Psoas muscle (tissue), 7 donors: ENCODE measurements at regions not wholly inside any gene's neighbourhood (a gene's known extent, or its start where the extent isn't known, plus 50 kb on each side); places are given as distances from the start of the nearest gene placed in this dataset.

Experiments
- ATAC-seq, 4 donors: fragments of 200-7000 bp; cut with Tn5 transposase; one replicate each; pipeline ENCODE4 v1.9.1; 2020; ENCODE audit warnings: moderate library complexity in 3 of 4, mild to moderate bottlenecking in 2 of 4
- DNase-seq, 2 donors: peaks; one replicate each; pipeline ENCODE4 v3.0.0-alpha.2; 2020
- H3K27ac ChIP-seq: fragments of 200-600 bp; one replicate; pipeline ENCODE4 v1.8.0; 2022
- H3K27me3 ChIP-seq, 3 donors: fragments of 200-600 bp in 1 of 3; one replicate each; pipeline versions ENCODE4 v1.6.1 to v1.8.0; 2013 to 2022; ENCODE audit warnings: low read length in 2 of 3, mild to moderate bottlenecking in 2 of 3, moderate library complexity in 1 of 3; ENCODE audit not compliant: insufficient read depth in 3 of 3
- H3K36me3 ChIP-seq, 2 donors: fragments of 200-600 bp in 1 of 2; one replicate each; pipeline versions ENCODE4 v1.6.1 to v1.8.0; 2013 to 2022; ENCODE audit warnings: low read depth in 1 of 2, mild to moderate bottlenecking in 1 of 2, moderate library complexity in 1 of 2; ENCODE audit not compliant: insufficient read depth in 1 of 2
- H3K4me1 ChIP-seq: fragments of 200-600 bp; one replicate; pipeline ENCODE4 v1.8.0; 2022
- H3K4me3 ChIP-seq: fragments of 200-600 bp; one replicate; pipeline ENCODE4 v1.8.0; 2022; ENCODE audit warnings: mild to moderate bottlenecking
- H3K9me3 ChIP-seq: fragments of 200-600 bp; one replicate; pipeline ENCODE4 v1.8.0; 2022
- WGBS, 3 donors: extraction: QIAGEN DNeasy Blood & Tissue Kit; methylation state at CpG; one replicate each; pipeline versions ENCODE4 v1.1.6 to v1.1.7; 2013; 5-methylcytosine and 5-hydroxymethylcytosine counted together
- intact Hi-C, 2 donors: fragments of 100-400 bp; cut with DNase I; formaldehyde crosslinking; loops; one replicate each; pipeline versions ENCODE4 v1.11.0 to v1.14.2; 2022
- TF ChIP-seq, protein P1 (sequence below): fragments of 200-600 bp; IDR thresholded peaks from one replicate; pipeline ENCODE4 v1.8.0; 2022; ENCODE audit warnings: antibody characterized with exemption
- donor health status: healthy with polysubstance abuse.
- donor health status: DM: no; HTN: no; CAD: no; lungs with moderate emphysema.
- donor health status: Bipolar disorder and iron deficiency.
- donor health status: healthy.
- donor health status: DM: yes; HTN: yes; CAD: no.
- donor health status: DM: no; HTN: no; CAD: no.
- donor health status: DM: yes; HTN: yes; CAD: no.

DNA sequence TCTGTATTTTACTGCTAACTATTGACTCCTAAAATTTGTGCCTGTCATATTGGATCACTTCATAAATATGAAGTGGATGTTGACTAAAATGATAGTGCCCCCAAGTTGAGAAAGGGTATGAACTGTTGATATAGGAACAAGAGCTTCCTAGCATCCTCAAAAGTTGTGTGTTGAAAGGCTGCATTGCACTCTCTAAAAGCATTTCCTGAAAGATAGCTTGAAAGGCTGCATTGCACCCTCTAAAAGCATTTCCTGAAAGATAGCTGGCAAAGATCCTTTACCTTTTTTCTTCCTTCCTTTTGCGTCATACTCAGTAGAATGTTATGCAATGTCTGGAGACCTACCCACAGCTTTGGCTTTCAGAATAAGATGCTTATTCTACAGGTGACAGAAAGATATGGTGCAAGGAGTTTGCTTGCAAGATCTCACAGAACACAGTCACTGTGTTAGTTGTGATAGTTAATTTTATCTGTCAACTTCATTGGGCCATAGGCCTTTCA is 274.6 kb upstream of the GALNTL6 start:
- 64 to 75% (median 67%) methylated on average over 1 of the region's 1 CpG for WGBS, 3 donors
- ATAC-seq = no peak
- Histone ChIP-seq H3K36me3 (no peaks in the 10 kb centered on the region), H3K9me3 (no peaks in the 10 kb centered on the region), H3K4me1 (no peaks in the 10 kb centered on the region), H3K4me3 (no peak overlapping the region), H3K27ac (no peak overlapping the region), H3K27me3 (no peaks in the 10 kb centered on the region)
- TF ChIP-seq, protein P1, sequence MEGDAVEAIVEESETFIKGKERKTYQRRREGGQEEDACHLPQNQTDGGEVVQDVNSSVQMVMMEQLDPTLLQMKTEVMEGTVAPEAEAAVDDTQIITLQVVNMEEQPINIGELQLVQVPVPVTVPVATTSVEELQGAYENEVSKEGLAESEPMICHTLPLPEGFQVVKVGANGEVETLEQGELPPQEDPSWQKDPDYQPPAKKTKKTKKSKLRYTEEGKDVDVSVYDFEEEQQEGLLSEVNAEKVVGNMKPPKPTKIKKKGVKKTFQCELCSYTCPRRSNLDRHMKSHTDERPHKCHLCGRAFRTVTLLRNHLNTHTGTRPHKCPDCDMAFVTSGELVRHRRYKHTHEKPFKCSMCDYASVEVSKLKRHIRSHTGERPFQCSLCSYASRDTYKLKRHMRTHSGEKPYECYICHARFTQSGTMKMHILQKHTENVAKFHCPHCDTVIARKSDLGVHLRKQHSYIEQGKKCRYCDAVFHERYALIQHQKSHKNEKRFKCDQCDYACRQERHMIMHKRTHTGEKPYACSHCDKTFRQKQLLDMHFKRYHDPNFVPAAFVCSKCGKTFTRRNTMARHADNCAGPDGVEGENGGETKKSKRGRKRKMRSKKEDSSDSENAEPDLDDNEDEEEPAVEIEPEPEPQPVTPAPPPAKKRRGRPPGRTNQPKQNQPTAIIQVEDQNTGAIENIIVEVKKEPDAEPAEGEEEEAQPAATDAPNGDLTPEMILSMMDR = no peak
- DNase-seq = no peak
- intact Hi-C loops = no loop called here

DNA sequence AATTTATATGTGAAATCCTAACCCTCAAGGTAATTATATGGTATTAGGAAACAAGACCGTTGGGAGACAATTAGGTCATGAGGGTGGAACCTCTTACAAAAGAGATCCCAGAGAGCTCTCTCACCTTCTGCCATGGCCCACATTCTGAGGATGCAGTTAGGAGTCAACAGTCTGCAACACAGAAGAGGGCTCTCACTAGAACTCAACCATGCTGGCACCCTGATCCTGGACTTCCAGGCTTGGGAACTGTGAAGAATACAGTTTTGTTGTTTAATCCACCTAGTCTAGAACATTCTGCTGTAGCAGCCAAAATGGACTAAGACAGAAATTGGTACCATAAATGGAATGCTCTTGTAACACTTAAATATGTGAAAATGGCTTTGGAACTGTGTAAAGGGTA is 278.8 kb upstream of the GALNTL6 start:
- intact Hi-C loops = no loop called here
- no peak for DNase-seq
- TF ChIP-seq, protein P1 = no peak

DNA sequence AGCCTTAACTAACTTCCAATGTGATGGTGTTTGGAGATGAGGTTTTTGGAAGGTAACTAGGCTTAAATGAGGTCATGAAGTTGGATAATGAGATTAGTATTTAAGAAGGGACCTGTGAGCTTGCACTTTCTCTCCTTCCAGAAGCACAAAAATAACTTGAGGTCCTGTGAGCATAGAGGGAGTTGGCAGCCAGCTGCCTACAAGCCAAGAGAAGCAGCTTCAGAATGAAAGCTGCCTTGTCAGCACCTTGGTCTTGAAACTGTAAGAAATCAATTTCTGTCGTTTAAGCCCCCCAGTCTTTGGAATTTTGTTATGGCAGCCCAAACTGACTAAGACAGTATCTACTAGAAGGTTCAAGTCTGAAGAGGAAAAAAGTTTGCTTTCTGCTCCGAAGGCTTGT is 280.2 kb upstream of the GALNTL6 start:
- ATAC-seq = no peak

More for the DNA sequence above, 278.8 kb upstream of the GALNTL6 start:
- 25 to 29% (median 28%) methylated on average over 1 of the region's 1 CpG for WGBS, 3 donors
- no peak overlapping the region for H3K27ac ChIP-seq
- no peaks in the 10 kb centered on the region for H3K4me1 ChIP-seq
- no peaks in the 10 kb centered on the region for H3K36me3 ChIP-seq
- no peak overlapping the region for H3K4me3 ChIP-seq
- no peaks in the 10 kb centered on the region for H3K9me3 ChIP-seq
- no peak for ATAC-seq
- H3K27me3 ChIP-seq = no peaks in the 10 kb centered on the region

DNA sequence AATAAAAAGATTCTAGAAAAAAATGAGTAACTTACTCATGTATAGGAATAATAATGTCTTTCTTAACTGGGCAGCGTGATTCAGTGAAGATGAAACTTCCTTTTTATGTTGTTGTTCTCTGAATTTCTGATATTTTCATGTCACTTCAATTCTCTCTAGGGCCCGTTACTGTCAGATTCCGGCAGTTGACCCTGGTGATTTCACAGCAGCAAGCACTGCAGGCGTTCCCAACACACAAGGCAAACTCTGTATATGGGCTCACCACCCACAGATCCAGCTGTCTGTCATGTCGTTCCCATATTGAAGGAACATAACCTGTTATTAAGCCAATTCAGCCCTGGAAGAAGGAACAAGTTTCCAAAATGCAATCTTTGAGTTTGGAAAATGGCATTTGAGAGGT is 288.3 kb upstream of the GALNTL6 start:
- Histone ChIP-seq H3K27me3 (no peaks in the 10 kb centered on the region), H3K27ac (no peak overlapping the region), H3K4me3 (no peak overlapping the region), H3K9me3 (no peaks in the 10 kb centered on the region), H3K36me3 (no peaks in the 10 kb centered on the region), H3K4me1 (no peaks in the 10 kb centered on the region)
- DNase-seq (no peak), ATAC-seq (no peak)
- intact Hi-C loops = no loop called here
- 49 to 57% (median 51%) methylated on average over 5 of the region's 5 CpGs for WGBS, 3 donors
- TF ChIP-seq, protein P1 = no peak

More for the DNA sequence above, 280.2 kb upstream of the GALNTL6 start:
- TF ChIP-seq, protein P1 = no peak
- H3K27me3 ChIP-seq = no peaks in the 10 kb centered on the region
- 38 to 48% (median 43%) methylated on average over 2 of the region's 2 CpGs for WGBS, 3 donors
- H3K4me1 ChIP-seq = no peaks in the 10 kb centered on the region
- no peaks in the 10 kb centered on the region for H3K9me3 ChIP-seq
- no peak overlapping the region for H3K4me3 ChIP-seq
- no peak for DNase-seq
- no peaks in the 10 kb centered on the region for H3K36me3 ChIP-seq
- intact Hi-C loops = no loop called here
- H3K27ac ChIP-seq = no peak overlapping the region

DNA sequence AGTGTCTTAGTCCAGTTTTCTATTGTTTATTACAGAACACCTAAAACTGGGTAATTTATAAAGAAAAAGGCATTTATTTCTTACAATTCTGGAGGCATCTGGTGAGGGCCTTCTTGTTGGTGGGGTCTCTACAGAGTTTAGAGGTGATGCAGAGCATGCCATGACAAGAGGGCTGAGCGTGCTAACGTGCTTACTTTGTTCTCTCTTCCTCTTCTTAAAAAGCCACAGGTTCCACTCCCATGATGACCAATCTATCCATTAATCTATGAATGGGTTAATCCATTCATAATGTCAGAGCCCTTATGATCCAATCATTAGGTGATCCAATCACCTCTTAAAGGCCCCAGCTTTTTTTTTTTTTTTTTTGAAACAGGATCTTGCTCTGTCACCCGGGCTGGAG is 291.5 kb upstream of the GALNTL6 start:
- no peak for DNase-seq
- TF ChIP-seq, protein P1 = no peak
- no peak for ATAC-seq
- Histone ChIP-seq H3K4me1 (no peaks in the 10 kb centered on the region), H3K27ac (no peak overlapping the region), H3K36me3 (no peaks in the 10 kb centered on the region), H3K27me3 (no peaks in the 10 kb centered on the region), H3K4me3 (no peak overlapping the region), H3K9me3 (no peaks in the 10 kb centered on the region)
- WGBS, 3 donors = 44 to 48% (median 44%) methylated on average over 3 of the region's 3 CpGs
- intact Hi-C loops = no loop called here
